ENCODE measurements at regions not wholly inside any gene's neighbourhood (a gene's known extent, or its start where the extent isn't known, plus 50 kb on each side); places are given as distances from the start of the nearest gene placed in this dataset.

GRCh38 chr3:148083526-148084182, 614.0 kb upstream of the AGTR1 start:
- peaks cover 14% of the 10 kb centered on the region for H3K4me1 Mint-ChIP-seq (ENCODE audit: low read depth, unreplicated experiment)
- peaks cover 3% of the 10 kb centered on the region for H3K27me3 Mint-ChIP-seq (ENCODE audit: unreplicated experiment)
- no peaks in the 10 kb centered on the region for H3K36me3 Mint-ChIP-seq (ENCODE audit: unreplicated experiment)
- H3K9me3 Mint-ChIP-seq (ENCODE audit: unreplicated experiment) = no peaks in the 10 kb centered on the region
- no peak for DNase-seq
- no peak for TF ChIP-seq CTCF (IDR thresholded peaks at IDR 0.05; ENCODE audit: partially characterized antibody, unreplicated experiment)
- peak overlapping the region; percentile 52 for H3K27ac Mint-ChIP-seq (ENCODE audit: unreplicated experiment)
- H3K4me3 Mint-ChIP-seq (ENCODE audit: unreplicated experiment) = no peak overlapping the region

GRCh38 chr3:148084931-148085330, 612.8 kb upstream of the AGTR1 start:
- H3K27me3 Mint-ChIP-seq (ENCODE audit: unreplicated experiment) = peaks cover 3% of the 10 kb centered on the region
- H3K4me3 Mint-ChIP-seq (ENCODE audit: unreplicated experiment) = no peak overlapping the region
- no peak for TF ChIP-seq CTCF (IDR thresholded peaks at IDR 0.05; ENCODE audit: partially characterized antibody, unreplicated experiment)
- no peaks in the 10 kb centered on the region for H3K36me3 Mint-ChIP-seq (ENCODE audit: unreplicated experiment)
- no peak for DNase-seq
- no peak overlapping the region for H3K27ac Mint-ChIP-seq (ENCODE audit: unreplicated experiment)
- peaks cover 14% of the 10 kb centered on the region for H3K4me1 Mint-ChIP-seq (ENCODE audit: low read depth, unreplicated experiment)
- H3K9me3 Mint-ChIP-seq (ENCODE audit: unreplicated experiment) = no peaks in the 10 kb centered on the region

GRCh38 chr3:148087601-148088371, 609.9 kb upstream of the AGTR1 start:
- H3K36me3 Mint-ChIP-seq (ENCODE audit: unreplicated experiment) = no peaks in the 10 kb centered on the region
- no peak overlapping the region for H3K27ac Mint-ChIP-seq (ENCODE audit: unreplicated experiment)
- peaks cover 14% of the 10 kb centered on the region for H3K4me1 Mint-ChIP-seq (ENCODE audit: low read depth, unreplicated experiment)
- no peak for TF ChIP-seq CTCF (IDR thresholded peaks at IDR 0.05; ENCODE audit: partially characterized antibody, unreplicated experiment)
- H3K9me3 Mint-ChIP-seq (ENCODE audit: unreplicated experiment) = no peaks in the 10 kb centered on the region
- no peak for DNase-seq
- no peak overlapping the region for H3K4me3 Mint-ChIP-seq (ENCODE audit: unreplicated experiment)
- peaks cover 3% of the 10 kb centered on the region for H3K27me3 Mint-ChIP-seq (ENCODE audit: unreplicated experiment)

GRCh38 chr3:148089171-148089570, 608.5 kb upstream of the AGTR1 start:
- no peak overlapping the region for H3K4me3 Mint-ChIP-seq (ENCODE audit: unreplicated experiment)

More at GRCh38 chr3:148089171-148089570, 608.5 kb upstream of the AGTR1 start:
- Mint-ChIP-seq H3K4me1 (ENCODE audit: low read depth, unreplicated experiment) (peaks cover 6% of the 10 kb centered on the region), H3K27ac (ENCODE audit: unreplicated experiment) (no peak overlapping the region), H3K36me3 (ENCODE audit: unreplicated experiment) (no peaks in the 10 kb centered on the region), H3K9me3 (ENCODE audit: unreplicated experiment) (no peaks in the 10 kb centered on the region), H3K27me3 (ENCODE audit: unreplicated experiment) (no peaks in the 10 kb centered on the region)
- TF ChIP-seq CTCF (IDR thresholded peaks at IDR 0.05; ENCODE audit: partially characterized antibody, unreplicated experiment) = no peak
- DNase-seq = no peak
